Liver (tissue), 3 donors: ENCODE measurements at regions not wholly inside any gene's neighbourhood (a gene's known extent, or its start where the extent isn't known, plus 50 kb on each side); places are given as distances from the start of the nearest gene placed in this dataset.

Experiments used
- ATF3 ChIP-seq: IDR thresholded peaks from 2 replicates; pipeline ENCODE4 v1.6.1; 2016; ENCODE audit warnings: antibody characterized with exemption
- EGR1 ChIP-seq, 2 donors: IDR thresholded peaks; 2 replicates each; pipeline ENCODE4 v1.6.1; 2016 to 2018; ENCODE audit warnings: antibody characterized with exemption in 2 of 2, low read depth in 2 of 2
- GABPA ChIP-seq, 2 donors: IDR thresholded peaks in 1 of 2; conservative IDR thresholded peaks in 1 of 2; 2 replicates each; pipeline ENCODE4 v1.6.1; 2016; ENCODE audit warnings: antibody characterized with exemption in 2 of 2, mild to moderate bottlenecking in 1 of 2, moderate library complexity in 1 of 2
- HNF4A ChIP-seq, 2 donors: conservative IDR thresholded peaks; 2 replicates each; pipeline ENCODE4 v1.6.1; 2016; ENCODE audit warnings: antibody characterized with exemption in 2 of 2, mild to moderate bottlenecking in 2 of 2
- HNF4G ChIP-seq: IDR thresholded peaks from 2 replicates; pipeline ENCODE4 v1.6.1; 2016; ENCODE audit warnings: antibody characterized with exemption
- JUND ChIP-seq, 2 donors: IDR thresholded peaks; 2 replicates each; pipeline ENCODE4 v1.6.1; 2016; ENCODE audit warnings: antibody characterized with exemption in 2 of 2
- RAD21 ChIP-seq, 2 donors: IDR thresholded peaks; 2 replicates each; pipeline ENCODE4 v1.6.1; 2016; ENCODE audit warnings: antibody characterized with exemption in 2 of 2, mild to moderate bottlenecking in 2 of 2
- SP1 ChIP-seq: IDR thresholded peaks from 2 replicates; pipeline ENCODE4 v1.6.1; 2018; ENCODE audit warnings: antibody characterized with exemption, mild to moderate bottlenecking
- TAF1 ChIP-seq: conservative IDR thresholded peaks from 2 replicates; pipeline ENCODE4 v1.6.1; 2016; ENCODE audit warnings: antibody characterized with exemption, mild to moderate bottlenecking
- YY1 ChIP-seq: IDR thresholded peaks from 2 replicates; pipeline ENCODE4 v1.6.1; 2016; ENCODE audit warnings: antibody characterized with exemption, mild to moderate bottlenecking
- ZBTB33 ChIP-seq: IDR thresholded peaks from 2 replicates; pipeline ENCODE4 v1.6.1; 2016; ENCODE audit warnings: antibody characterized with exemption
- TF ChIP-seq, protein P1 (sequence below): fragments of 150-350 bp; IDR thresholded peaks from 2 replicates; pipeline ENCODE4 v1.5.1; 2017; ENCODE audit warnings: improper control_type of control experiment, low read depth, low read length; ENCODE audit not compliant: missing input control
- TF ChIP-seq, protein P2 (sequence below): IDR thresholded peaks from 2 replicates; pipeline ENCODE4 v1.6.1; 2016; ENCODE audit warnings: antibody characterized with exemption
- TF ChIP-seq, protein P3 (sequence below): IDR thresholded peaks from 2 replicates; pipeline ENCODE4 v1.6.1; 2016; ENCODE audit warnings: antibody characterized with exemption, mild to moderate bottlenecking
- donor health status: healthy.
- donor health status: healthy.

DNA sequence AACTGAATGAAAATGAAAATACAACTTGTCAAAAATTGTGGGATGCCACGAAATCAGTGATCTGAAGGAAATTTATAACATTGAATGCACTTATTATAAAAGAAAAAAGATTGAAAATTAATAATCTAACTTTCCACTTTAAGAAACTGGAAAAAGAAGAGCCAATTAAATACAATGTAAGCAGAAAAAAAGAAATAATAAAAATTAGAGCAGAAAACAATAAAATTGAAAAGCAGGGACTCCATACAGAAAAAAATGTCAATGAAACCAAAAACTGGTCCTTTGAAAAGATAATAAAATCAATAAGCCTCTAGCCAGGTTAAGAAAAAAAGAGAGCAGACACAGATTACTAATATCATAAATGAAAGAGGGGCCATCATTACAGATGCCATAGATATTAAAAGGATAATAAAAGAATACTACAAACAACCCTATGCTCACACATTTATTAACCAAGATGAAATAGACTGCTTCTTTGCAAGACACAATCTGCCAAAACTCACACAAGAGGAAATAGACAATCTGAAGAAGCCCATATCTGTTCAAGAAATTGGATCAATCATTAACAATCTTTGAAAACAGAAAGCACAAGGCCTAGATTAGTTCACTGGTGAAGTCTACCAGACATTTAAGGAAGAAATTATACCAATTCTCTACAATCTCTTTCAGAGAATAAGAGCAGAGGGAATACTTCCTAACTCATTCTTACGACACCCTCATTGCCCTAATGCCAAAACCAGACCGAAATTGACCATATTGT lies 233.8 kb upstream of the NEBL start:
- TF ChIP-seq, protein P1, sequence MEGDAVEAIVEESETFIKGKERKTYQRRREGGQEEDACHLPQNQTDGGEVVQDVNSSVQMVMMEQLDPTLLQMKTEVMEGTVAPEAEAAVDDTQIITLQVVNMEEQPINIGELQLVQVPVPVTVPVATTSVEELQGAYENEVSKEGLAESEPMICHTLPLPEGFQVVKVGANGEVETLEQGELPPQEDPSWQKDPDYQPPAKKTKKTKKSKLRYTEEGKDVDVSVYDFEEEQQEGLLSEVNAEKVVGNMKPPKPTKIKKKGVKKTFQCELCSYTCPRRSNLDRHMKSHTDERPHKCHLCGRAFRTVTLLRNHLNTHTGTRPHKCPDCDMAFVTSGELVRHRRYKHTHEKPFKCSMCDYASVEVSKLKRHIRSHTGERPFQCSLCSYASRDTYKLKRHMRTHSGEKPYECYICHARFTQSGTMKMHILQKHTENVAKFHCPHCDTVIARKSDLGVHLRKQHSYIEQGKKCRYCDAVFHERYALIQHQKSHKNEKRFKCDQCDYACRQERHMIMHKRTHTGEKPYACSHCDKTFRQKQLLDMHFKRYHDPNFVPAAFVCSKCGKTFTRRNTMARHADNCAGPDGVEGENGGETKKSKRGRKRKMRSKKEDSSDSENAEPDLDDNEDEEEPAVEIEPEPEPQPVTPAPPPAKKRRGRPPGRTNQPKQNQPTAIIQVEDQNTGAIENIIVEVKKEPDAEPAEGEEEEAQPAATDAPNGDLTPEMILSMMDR: no peak
- TF ChIP-seq, protein P2, sequence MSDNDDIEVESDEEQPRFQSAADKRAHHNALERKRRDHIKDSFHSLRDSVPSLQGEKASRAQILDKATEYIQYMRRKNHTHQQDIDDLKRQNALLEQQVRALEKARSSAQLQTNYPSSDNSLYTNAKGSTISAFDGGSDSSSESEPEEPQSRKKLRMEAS: no peak
- TF ChIP-seq HNF4A (conservative IDR thresholded peaks at IDR 0.05): no peak
- no peak for TF ChIP-seq RAD21 (IDR thresholded peaks at IDR 0.05)
- TF ChIP-seq JUND (IDR thresholded peaks at IDR 0.05): no peak
- no peak for TF ChIP-seq SP1
- TF ChIP-seq YY1: no peak
- no peak for TF ChIP-seq ATF3
- TF ChIP-seq TAF1: no peak
- no peak for TF ChIP-seq ZBTB33
- no peak for TF ChIP-seq GABPA (IDR thresholded peaks at IDR 0.05 in 1 of 2, conservative IDR thresholded peaks at IDR 0.05 in 1 of 2)
- TF ChIP-seq HNF4G: no peak
- TF ChIP-seq EGR1 (IDR thresholded peaks at IDR 0.05; ENCODE audit: low read depth in 2 of 2): no peak
- TF ChIP-seq, protein P3, sequence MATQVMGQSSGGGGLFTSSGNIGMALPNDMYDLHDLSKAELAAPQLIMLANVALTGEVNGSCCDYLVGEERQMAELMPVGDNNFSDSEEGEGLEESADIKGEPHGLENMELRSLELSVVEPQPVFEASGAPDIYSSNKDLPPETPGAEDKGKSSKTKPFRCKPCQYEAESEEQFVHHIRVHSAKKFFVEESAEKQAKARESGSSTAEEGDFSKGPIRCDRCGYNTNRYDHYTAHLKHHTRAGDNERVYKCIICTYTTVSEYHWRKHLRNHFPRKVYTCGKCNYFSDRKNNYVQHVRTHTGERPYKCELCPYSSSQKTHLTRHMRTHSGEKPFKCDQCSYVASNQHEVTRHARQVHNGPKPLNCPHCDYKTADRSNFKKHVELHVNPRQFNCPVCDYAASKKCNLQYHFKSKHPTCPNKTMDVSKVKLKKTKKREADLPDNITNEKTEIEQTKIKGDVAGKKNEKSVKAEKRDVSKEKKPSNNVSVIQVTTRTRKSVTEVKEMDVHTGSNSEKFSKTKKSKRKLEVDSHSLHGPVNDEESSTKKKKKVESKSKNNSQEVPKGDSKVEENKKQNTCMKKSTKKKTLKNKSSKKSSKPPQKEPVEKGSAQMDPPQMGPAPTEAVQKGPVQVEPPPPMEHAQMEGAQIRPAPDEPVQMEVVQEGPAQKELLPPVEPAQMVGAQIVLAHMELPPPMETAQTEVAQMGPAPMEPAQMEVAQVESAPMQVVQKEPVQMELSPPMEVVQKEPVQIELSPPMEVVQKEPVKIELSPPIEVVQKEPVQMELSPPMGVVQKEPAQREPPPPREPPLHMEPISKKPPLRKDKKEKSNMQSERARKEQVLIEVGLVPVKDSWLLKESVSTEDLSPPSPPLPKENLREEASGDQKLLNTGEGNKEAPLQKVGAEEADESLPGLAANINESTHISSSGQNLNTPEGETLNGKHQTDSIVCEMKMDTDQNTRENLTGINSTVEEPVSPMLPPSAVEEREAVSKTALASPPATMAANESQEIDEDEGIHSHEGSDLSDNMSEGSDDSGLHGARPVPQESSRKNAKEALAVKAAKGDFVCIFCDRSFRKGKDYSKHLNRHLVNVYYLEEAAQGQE: no peak
